Stromal cell of bone marrow (primary cell): ENCODE measurements at regions not wholly inside any gene's neighbourhood (a gene's known extent, or its start where the extent isn't known, plus 50 kb on each side); places are given as distances from the start of the nearest gene placed in this dataset.
A peak's percentile ranks its signal among the peaks of the same experiment; 100 is the strongest.

ENCODE experiments used
- DNase-seq: peaks from one replicate; pipeline ENCODE4 v3.0.0-alpha.2; 2012; ENCODE audit warnings: low read depth

GRCh38 chr6:90793771-90794170, 206.9 kb upstream of the MAP3K7 start:
- DNase-seq = no peak

GRCh38 chr6:90790696-90791095, 203.8 kb upstream of the MAP3K7 start:
- DNase-seq = peak; percentile 68

- DNase-seq = no peak
Measured at GRCh38 chr6:90790058-90790457, 203.2 kb upstream of the MAP3K7 start.

- DNase-seq = no peak
Measured at GRCh38 chr6:90788781-90789180, 201.9 kb upstream of the MAP3K7 start.

GRCh38 chr6:90787446-90787845, 200.6 kb upstream of the MAP3K7 start:
- DNase-seq = no peak

- no peak for DNase-seq
Measured at GRCh38 chr6:90780778-90781177, 193.9 kb upstream of the MAP3K7 start.

- no peak for DNase-seq
Measured at GRCh38 chr6:90780141-90780540, 193.3 kb upstream of the MAP3K7 start.

GRCh38 chr6:90778417-90779203, 191.7 kb upstream of the MAP3K7 start:
- no peak for DNase-seq

- DNase-seq = no peak
Measured at GRCh38 chr6:90770778-90771177, 183.9 kb upstream of the MAP3K7 start.

- no peak for DNase-seq
Measured at GRCh38 chr6:90765895-90766294, 179.0 kb upstream of the MAP3K7 start.

GRCh38 chr6:90765491-90765890, 178.6 kb upstream of the MAP3K7 start:
- DNase-seq = no peak

GRCh38 chr6:90764001-90764400, 177.1 kb upstream of the MAP3K7 start:
- DNase-seq = no peak

GRCh38 chr6:90759664-90760063, 172.8 kb upstream of the MAP3K7 start:
- no peak for DNase-seq

GRCh38 chr6:90758741-90759140, 171.9 kb upstream of the MAP3K7 start:
- no peak for DNase-seq

- no peak for DNase-seq
Measured at GRCh38 chr6:90753820-90754643, 167.2 kb upstream of the MAP3K7 start.

- no peak for DNase-seq
Measured at GRCh38 chr6:90739802-90740201, 152.9 kb upstream of the MAP3K7 start.

- no peak for DNase-seq
Measured at GRCh38 chr6:90739339-90739738, 152.5 kb upstream of the MAP3K7 start.

GRCh38 chr6:90730151-90730673, 143.3 kb upstream of the MAP3K7 start:
- no peak for DNase-seq

- DNase-seq = no peak
Measured at GRCh38 chr6:90729057-90729456, 142.2 kb upstream of the MAP3K7 start.

GRCh38 chr6:90722648-90723047, 135.8 kb upstream of the MAP3K7 start:
- DNase-seq = no peak

- no peak for DNase-seq
Measured at GRCh38 chr6:90720404-90720803, 133.5 kb upstream of the MAP3K7 start.

- no peak for DNase-seq
Measured at GRCh38 chr6:90719321-90720195, 132.7 kb upstream of the MAP3K7 start.
